ENCODE measurements at regions not wholly inside any gene's neighbourhood (a gene's known extent, or its start where the extent isn't known, plus 50 kb on each side); places are given as distances from the start of the nearest gene placed in this dataset.

DNA sequence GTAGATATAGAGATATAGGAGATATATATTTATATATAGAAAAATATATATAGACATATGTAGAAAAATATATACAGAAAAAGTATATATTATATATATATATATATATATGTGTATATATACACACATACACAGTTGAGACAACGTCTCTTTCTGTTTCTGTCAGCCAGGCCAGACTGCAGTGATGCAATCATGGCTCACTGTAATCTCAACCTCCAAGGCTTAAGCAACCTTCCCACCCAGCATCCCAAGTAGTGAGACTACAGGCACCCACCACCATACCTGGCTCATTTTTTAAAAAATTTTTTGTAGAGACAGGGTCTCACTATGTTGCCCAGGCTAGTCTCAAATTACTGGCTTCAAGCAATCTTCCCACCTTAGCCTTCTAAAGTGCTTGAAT, 426.3 kb downstream of the GPM6A start:
- Histone ChIP-seq H3K36me3 (replicated peaks) (no peaks in the 10 kb centered on the region), H3K27me3 (ENCODE audit: low read depth) (no peaks in the 10 kb centered on the region), H3K4me1 (no peaks in the 10 kb centered on the region), H3K4me3 (no peak overlapping the region), H3K9me3 (no peaks in the 10 kb centered on the region)
- in situ Hi-C loops (cut with MboI; ENCODE audit: low sequenced_read_pairs), result no loop called here
- no peak for DNase-seq (ENCODE audit: low spot score in 2 of 2)

DNA sequence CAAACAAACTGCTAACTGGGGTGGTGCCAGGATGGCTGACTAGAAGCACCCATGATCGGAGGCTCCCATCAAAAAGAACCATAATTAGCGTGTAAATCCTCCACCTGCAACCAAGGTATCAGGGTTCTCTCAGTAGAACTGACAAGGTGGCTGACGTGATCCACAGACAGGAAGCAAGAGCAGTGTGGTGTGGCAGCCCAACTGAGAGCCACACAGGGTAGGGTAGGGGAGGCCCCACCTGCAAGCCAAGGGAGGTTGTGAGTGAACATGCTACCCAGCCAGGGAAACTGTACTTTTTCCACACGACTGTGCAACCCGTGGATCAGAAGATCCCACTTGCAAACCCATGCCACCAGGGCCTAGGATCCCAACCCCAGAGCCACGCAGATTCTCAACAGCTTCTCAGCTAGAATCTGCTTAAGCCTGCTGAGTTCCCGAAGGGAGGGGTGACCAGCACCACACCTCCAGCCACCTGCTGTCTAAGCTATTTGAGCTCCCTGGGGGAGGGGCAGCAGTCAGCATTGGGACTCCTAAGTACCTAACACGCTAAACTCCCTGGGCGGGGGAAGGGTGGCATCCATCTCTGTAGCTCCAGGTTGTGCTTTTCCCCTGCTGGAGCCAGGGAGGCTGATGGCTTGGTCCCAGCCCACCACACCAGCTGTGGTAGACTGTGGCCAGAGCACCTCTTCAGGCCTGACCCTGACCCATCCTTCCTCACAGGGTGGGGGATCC, 425.1 kb downstream of the GPM6A start:
- Histone ChIP-seq H3K4me1 (no peaks in the 10 kb centered on the region), H3K9me3 (no peaks in the 10 kb centered on the region), H3K36me3 (replicated peaks) (no peaks in the 10 kb centered on the region), H3K27me3 (ENCODE audit: low read depth) (no peaks in the 10 kb centered on the region), H3K4me3 (no peak overlapping the region)
- in situ Hi-C loops (cut with MboI; ENCODE audit: low sequenced_read_pairs), result no loop called here
- DNase-seq (ENCODE audit: low spot score in 2 of 2), result no peak

DNA sequence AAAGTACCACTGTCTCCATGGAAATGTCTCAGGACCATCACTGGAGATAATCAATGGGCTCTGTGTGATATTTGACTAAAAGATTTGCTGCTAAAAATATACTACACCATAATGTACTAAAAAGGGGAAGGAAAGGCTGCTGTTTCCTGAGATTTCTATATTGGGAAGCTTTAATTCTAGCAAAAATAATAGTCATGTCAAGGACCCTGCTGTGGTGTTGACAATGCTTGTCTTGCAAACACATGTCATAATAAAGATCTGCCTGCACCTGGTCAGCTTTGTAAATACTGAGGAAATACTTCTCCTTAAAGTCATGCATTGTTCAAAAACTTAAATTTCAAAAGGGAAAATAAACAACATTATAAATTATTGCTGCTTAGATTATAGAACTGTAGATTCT, 417.9 kb downstream of the GPM6A start:
- no peak for DNase-seq (ENCODE audit: low spot score in 2 of 2)
- no peaks in the 10 kb centered on the region for H3K36me3 ChIP-seq (replicated peaks)
- no peaks in the 10 kb centered on the region for H3K27me3 ChIP-seq (ENCODE audit: low read depth)
- no peaks in the 10 kb centered on the region for H3K9me3 ChIP-seq
- no peaks in the 10 kb centered on the region for H3K4me1 ChIP-seq
- no peak overlapping the region for H3K4me3 ChIP-seq
- in situ Hi-C loops (cut with MboI; ENCODE audit: low sequenced_read_pairs), result no loop called here

DNA sequence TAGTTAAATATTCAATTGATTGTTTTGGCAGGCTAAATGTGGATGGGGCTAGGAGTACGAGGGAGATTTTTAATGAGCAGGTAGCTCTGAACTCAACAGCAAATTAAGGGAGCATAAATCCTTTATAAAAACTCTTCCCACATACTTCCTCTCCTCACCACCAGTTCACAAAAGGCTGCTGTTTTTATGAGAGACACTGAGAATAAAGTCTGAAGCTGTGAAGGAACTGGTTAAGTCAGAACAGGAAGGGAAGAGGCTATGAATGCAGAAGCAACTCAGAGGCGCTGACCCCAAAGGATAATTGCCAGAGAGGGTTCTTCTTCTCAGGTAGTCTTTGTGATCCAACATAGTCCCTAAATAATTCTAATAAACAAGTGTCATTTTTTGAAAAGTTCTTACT, 406.1 kb downstream of the GPM6A start:
- DNase-seq (ENCODE audit: low spot score in 2 of 2), result no peak
- H3K27me3 ChIP-seq (ENCODE audit: low read depth), result no peaks in the 10 kb centered on the region
- no peaks in the 10 kb centered on the region for H3K9me3 ChIP-seq
- H3K4me1 ChIP-seq, result no peaks in the 10 kb centered on the region
- no peaks in the 10 kb centered on the region for H3K36me3 ChIP-seq (replicated peaks)
- no peak overlapping the region for H3K4me3 ChIP-seq
- in situ Hi-C loops (cut with MboI; ENCODE audit: low sequenced_read_pairs), result no loop called here

DNA sequence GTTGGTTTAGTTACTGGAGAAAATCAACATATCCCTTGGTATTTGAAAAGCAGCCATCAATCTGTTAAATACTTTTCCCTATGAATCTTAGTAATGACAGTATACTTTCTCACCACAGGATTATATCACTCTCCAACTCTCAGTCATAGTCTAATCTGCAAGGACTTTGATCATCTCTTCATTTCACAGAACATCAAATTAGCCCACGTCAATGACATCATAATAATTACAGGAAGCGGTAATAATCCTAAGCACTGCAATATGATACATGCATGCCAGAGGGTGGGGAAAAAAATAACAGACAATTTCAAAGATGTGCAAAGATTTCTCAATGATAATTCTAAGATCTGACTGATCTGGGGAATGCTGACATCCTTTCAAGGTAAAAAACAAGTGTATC, 404.1 kb downstream of the GPM6A start:
- H3K4me3 ChIP-seq, result no peak overlapping the region
- H3K27me3 ChIP-seq (ENCODE audit: low read depth), result no peaks in the 10 kb centered on the region
- in situ Hi-C loops (cut with MboI; ENCODE audit: low sequenced_read_pairs), result no loop called here
- H3K9me3 ChIP-seq, result no peaks in the 10 kb centered on the region
- no peaks in the 10 kb centered on the region for H3K36me3 ChIP-seq (replicated peaks)
- no peak for DNase-seq (ENCODE audit: low spot score in 2 of 2)
- no peaks in the 10 kb centered on the region for H3K4me1 ChIP-seq

DNA sequence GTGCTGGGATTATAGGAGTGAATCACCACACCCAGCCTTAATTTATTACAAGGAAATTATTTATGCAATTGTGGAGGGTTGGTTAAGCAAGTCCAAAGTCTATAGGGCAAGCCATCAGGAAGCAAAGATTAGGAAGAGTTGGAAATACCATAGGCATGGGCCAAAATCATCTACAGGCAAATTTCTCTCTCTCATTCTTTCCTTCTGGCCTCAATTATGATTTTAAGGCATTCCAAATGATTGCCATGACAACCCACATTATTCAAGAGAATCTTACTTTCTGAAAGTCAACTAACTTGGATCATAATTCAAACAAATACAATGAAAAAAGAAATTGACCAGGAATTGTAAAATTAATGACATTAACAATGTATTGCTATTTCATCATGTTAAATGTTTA, 400.8 kb downstream of the GPM6A start:
- Histone ChIP-seq H3K27me3 (ENCODE audit: low read depth) (no peaks in the 10 kb centered on the region), H3K9me3 (no peaks in the 10 kb centered on the region), H3K4me3 (no peak overlapping the region), H3K36me3 (replicated peaks) (no peaks in the 10 kb centered on the region), H3K4me1 (no peaks in the 10 kb centered on the region)
- DNase-seq (ENCODE audit: low spot score in 2 of 2), result no peak
- in situ Hi-C loops (cut with MboI; ENCODE audit: low sequenced_read_pairs), result no loop called here

DNA sequence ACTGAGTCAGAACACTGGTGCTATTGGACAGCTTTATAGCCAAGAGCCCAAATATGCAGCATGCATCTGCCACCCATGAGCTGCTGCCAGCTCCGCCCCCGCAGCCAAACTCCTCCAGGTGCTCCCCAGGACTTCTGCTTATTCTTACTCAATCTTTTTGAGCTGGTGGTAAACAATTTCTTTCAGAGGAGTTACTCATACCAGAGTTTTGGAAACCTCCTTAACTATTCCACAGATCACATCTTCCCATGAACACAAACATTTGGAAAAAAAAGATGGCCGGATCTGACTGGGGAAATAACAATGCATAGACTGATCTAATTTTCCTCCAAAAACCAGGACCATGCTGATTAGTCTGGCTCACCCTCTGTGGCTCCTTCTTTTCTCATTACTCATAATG, 399.9 kb downstream of the GPM6A start:
- in situ Hi-C loops (cut with MboI; ENCODE audit: low sequenced_read_pairs), result no loop called here
- DNase-seq (ENCODE audit: low spot score in 2 of 2), result no peak
- H3K27me3 ChIP-seq (ENCODE audit: low read depth), result no peaks in the 10 kb centered on the region
- no peak overlapping the region for H3K4me3 ChIP-seq
- no peaks in the 10 kb centered on the region for H3K36me3 ChIP-seq (replicated peaks)
- no peaks in the 10 kb centered on the region for H3K4me1 ChIP-seq
- H3K9me3 ChIP-seq, result no peaks in the 10 kb centered on the region

DNA sequence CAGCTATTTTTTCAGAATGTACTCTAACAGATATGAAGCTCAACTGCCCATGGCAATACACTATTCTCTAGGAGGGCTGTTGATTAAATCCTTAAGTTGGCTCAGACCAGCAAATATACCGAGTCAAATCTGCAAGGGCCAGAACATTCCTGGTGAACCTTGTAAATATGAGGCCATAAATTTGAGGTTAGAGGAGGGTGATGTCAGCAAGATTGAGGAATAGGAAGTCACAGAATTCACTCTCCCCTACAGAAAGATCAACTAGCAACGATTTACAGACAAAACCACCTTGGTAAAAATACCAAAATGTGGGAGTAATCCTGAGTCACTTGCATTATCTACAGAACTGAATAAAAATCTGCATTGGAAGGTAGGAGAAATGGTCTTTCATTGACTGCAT, 399.3 kb downstream of the GPM6A start:
- DNase-seq (ENCODE audit: low spot score in 2 of 2), result no peak
- Histone ChIP-seq H3K4me1 (no peaks in the 10 kb centered on the region), H3K4me3 (no peak overlapping the region), H3K27me3 (ENCODE audit: low read depth) (no peaks in the 10 kb centered on the region), H3K36me3 (replicated peaks) (no peaks in the 10 kb centered on the region), H3K9me3 (no peaks in the 10 kb centered on the region)
- in situ Hi-C loops (cut with MboI; ENCODE audit: low sequenced_read_pairs), result no loop called here

DNA sequence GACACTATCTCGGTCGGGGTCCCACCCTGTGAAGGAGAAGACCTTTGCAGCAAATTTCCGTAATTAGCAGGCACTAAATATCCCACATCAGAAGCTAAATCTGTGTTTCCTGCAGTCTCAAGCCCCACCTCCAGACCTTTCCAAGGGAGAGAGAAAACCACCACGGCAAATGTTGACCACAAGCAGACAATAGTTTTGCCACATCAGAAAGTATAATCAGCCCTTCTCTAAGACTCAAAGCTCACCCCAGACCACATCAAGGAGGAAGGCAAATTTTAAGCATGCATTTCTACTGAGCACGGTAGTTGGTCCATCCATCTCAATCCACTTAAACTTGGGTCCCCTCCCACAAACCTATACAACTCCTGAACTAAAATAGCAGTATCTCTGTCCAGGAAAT, 398.5 kb downstream of the GPM6A start:
- in situ Hi-C loops (cut with MboI; ENCODE audit: low sequenced_read_pairs), result no loop called here
- Histone ChIP-seq H3K27me3 (ENCODE audit: low read depth) (no peaks in the 10 kb centered on the region), H3K9me3 (no peaks in the 10 kb centered on the region), H3K36me3 (replicated peaks) (no peaks in the 10 kb centered on the region), H3K4me3 (no peak overlapping the region), H3K4me1 (no peaks in the 10 kb centered on the region)
- no peak for DNase-seq (ENCODE audit: low spot score in 2 of 2)

DNA sequence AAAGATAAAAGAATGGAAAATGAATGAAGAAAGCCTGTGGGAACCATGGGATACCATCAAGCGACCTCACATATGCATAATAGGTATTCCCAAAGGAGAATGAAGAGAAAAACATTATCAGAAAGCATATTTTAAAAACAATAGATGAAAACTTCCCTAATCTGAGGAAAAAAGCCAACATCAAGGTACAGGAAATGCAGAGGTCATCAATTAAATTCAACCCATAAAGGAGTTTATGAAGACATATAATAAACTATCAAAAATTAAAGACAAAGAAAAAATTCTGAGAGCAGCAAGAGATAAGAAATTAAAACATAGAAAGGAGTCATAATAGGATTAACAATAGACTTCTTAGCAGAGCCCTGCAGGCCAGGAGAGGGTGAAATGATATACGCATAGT, 397.5 kb downstream of the GPM6A start:
- in situ Hi-C loops (cut with MboI; ENCODE audit: low sequenced_read_pairs), result no loop called here
- no peaks in the 10 kb centered on the region for H3K36me3 ChIP-seq (replicated peaks)
- H3K4me1 ChIP-seq, result no peaks in the 10 kb centered on the region
- no peaks in the 10 kb centered on the region for H3K9me3 ChIP-seq
- H3K4me3 ChIP-seq, result no peak overlapping the region
- DNase-seq (ENCODE audit: low spot score in 2 of 2), result no peak
- no peaks in the 10 kb centered on the region for H3K27me3 ChIP-seq (ENCODE audit: low read depth)

DNA sequence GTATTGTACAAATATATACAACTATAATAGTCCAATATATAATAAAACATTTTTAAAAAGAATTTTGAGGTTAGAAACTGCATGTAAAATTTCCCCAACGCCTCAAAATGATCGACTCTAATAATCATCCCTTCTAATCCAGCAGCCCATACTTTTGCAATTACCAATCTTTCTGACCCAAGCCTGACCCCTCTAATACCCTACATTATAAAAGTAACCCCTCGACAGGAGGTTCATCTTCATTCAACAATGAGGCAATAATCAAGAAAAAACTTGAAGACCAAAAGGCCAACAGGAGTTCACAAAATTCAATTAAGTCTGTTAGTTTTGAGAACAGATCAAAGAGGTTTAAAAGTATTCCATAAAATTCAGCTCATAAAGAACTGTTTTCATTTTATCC, 393.5 kb downstream of the GPM6A start:
- DNase-seq (ENCODE audit: low spot score in 2 of 2), result no peak
- Histone ChIP-seq H3K4me3 (no peak overlapping the region), H3K36me3 (replicated peaks) (no peaks in the 10 kb centered on the region), H3K27me3 (ENCODE audit: low read depth) (no peaks in the 10 kb centered on the region), H3K9me3 (no peaks in the 10 kb centered on the region), H3K4me1 (no peaks in the 10 kb centered on the region)
- in situ Hi-C loops (cut with MboI; ENCODE audit: low sequenced_read_pairs), result no loop called here

DNA sequence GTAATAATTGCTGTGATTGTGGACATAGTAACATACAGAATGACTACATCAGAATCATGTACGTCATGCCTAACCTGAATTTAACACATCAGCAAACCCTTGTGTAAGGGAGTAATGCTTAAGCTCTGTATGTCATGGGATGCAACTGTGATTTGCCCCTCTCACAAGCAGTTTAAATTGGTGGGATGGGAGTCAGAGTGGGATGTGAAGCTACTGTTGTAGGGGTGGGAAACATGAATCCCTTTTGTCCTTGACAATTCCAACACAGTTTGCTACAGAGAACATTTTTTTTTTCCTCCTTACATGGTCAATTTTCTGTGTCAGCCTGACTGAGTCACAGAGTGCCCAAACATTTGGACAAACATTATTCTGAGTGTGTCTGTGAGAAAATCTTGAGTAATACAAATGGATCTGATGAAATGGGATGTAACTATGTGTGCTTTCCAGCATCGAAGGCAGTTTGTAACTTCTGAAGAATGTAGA, 392.8 kb downstream of the GPM6A start:
- Histone ChIP-seq H3K9me3 (no peaks in the 10 kb centered on the region), H3K27me3 (ENCODE audit: low read depth) (no peaks in the 10 kb centered on the region), H3K4me1 (no peaks in the 10 kb centered on the region), H3K4me3 (no peak overlapping the region), H3K36me3 (replicated peaks) (no peaks in the 10 kb centered on the region)
- no peak for DNase-seq (ENCODE audit: low spot score in 2 of 2)
- in situ Hi-C loops (cut with MboI; ENCODE audit: low sequenced_read_pairs), result no loop called here

DNA sequence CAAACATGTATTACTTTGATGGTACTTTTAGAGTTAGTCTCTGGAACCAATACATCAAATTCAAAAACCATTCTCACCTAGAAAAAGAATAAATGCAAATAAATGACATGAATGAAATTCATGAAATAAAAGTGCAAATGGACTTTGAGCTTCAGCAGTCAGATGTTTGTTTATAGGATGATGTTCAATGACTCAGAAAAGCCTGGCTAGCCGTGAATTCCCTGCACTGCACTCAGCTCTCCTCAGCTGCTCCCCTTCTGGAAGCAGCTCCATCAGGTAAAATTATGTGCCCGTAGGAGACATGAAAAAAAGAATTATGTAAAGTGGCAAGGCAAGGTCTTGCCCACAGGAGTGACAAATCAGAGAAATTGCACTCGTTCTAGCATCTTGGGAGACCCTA, 390.6 kb downstream of the GPM6A start:
- Histone ChIP-seq H3K27me3 (ENCODE audit: low read depth) (no peaks in the 10 kb centered on the region), H3K36me3 (replicated peaks) (no peaks in the 10 kb centered on the region), H3K9me3 (no peaks in the 10 kb centered on the region), H3K4me1 (no peaks in the 10 kb centered on the region), H3K4me3 (no peak overlapping the region)
- in situ Hi-C loops (cut with MboI; ENCODE audit: low sequenced_read_pairs), result no loop called here
- DNase-seq (ENCODE audit: low spot score in 2 of 2), result no peak

DNA sequence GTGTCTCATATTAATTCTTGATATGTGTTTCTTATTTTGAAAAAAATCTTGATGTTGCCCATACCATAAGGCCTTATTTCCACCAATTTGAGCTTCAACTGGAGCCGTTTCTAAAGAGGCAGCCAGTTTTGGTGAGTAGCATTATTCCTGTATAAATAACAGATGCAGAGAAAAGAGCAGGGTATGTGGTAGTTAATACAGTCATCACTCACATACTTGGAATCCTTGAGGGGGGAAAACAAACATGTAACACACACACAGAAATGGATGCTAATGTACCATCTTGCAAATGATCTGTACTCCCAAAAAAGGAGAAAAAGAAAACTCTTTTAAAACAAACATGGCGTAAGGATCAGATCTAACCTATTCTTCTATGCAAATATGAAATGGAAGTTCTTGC, 389.7 kb downstream of the GPM6A start:
- no peaks in the 10 kb centered on the region for H3K27me3 ChIP-seq (ENCODE audit: low read depth)
- no peaks in the 10 kb centered on the region for H3K4me1 ChIP-seq
- H3K9me3 ChIP-seq, result no peaks in the 10 kb centered on the region
- in situ Hi-C loops (cut with MboI; ENCODE audit: low sequenced_read_pairs), result no loop called here
- H3K4me3 ChIP-seq, result no peak overlapping the region
- no peaks in the 10 kb centered on the region for H3K36me3 ChIP-seq (replicated peaks)
- no peak for DNase-seq (ENCODE audit: low spot score in 2 of 2)

DNA sequence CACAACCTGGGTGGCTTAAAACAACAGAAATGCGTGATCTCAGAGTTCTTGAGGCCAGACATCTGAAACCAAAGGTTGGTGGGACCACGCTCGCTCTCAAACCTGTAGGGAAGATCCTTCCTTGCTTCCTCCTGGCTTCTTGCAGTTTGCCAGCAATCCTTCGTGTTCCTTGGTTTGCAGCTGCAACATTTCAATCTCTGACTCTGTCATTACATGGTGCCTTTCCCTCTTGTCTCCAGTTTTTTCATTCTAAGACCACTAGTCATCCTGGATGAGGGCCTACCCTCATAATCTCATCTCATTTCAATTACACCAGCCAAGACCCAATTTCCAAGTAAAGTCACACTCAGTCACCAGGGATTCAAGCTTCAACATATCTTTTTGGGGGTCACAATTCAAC, 388.0 kb downstream of the GPM6A start:
- Histone ChIP-seq H3K36me3 (replicated peaks) (no peaks in the 10 kb centered on the region), H3K4me3 (no peak overlapping the region), H3K9me3 (no peaks in the 10 kb centered on the region), H3K4me1 (no peaks in the 10 kb centered on the region), H3K27me3 (ENCODE audit: low read depth) (no peaks in the 10 kb centered on the region)
- in situ Hi-C loops (cut with MboI; ENCODE audit: low sequenced_read_pairs), result no loop called here
- DNase-seq (ENCODE audit: low spot score in 2 of 2), result no peak

Data from HAP-1 (cell line).